Mesenchymal stem cell (in vitro differentiated cells and primary cell): ENCODE measurements at regions not wholly inside any gene's neighbourhood (a gene's known extent, or its start where the extent isn't known, plus 50 kb on each side); places are given as distances from the start of the nearest gene placed in this dataset.
A peak's percentile ranks its signal among the peaks of the same experiment; 100 is the strongest.

Experiments
- DNase-seq: peaks from one replicate; pipeline ENCODE4 v3.0.0-alpha.2; 2013
- H2AFZ ChIP-seq: one replicate; pipeline ENCODE4 v1.6.1; 2013; ENCODE audit warnings: low read depth, mild to moderate bottlenecking, control low read depth, inconsistent platforms, low read length, moderate library complexity
- H2AK5ac ChIP-seq: 2 replicates; pipeline ENCODE4 v1.6.1; 2013; ENCODE audit warnings: low read length, moderate library complexity, mild to moderate bottlenecking, inconsistent platforms; ENCODE audit not compliant: severe bottlenecking
- H2BK120ac ChIP-seq: one replicate; pipeline ENCODE4 v1.6.1; 2013; ENCODE audit warnings: low read depth, mild to moderate bottlenecking, inconsistent platforms, low read length, moderate library complexity
- H2BK12ac ChIP-seq, 2 experiments: one replicate each; pipeline ENCODE4 v1.6.1; 2013; ENCODE audit warnings: inconsistent platforms in 2 of 2, low read length in 2 of 2, mild to moderate bottlenecking in 2 of 2, moderate library complexity in 2 of 2, control low read depth in 1 of 2
- H2BK15ac ChIP-seq: one replicate; pipeline ENCODE4 v1.6.1; 2013; ENCODE audit warnings: mild to moderate bottlenecking, low read depth, inconsistent platforms; ENCODE audit not compliant: poor library complexity, severe bottlenecking
- H2BK5ac ChIP-seq: 2 replicates; pipeline ENCODE4 v1.6.1; 2013; ENCODE audit warnings: low read depth, mild to moderate bottlenecking, low read length, control low read depth, inconsistent platforms; ENCODE audit not compliant: poor library complexity, severe bottlenecking
- H3K14ac ChIP-seq, 2 experiments: one replicate each; pipeline ENCODE4 v1.6.1; 2013; ENCODE audit warnings: inconsistent platforms in 2 of 2, low read length in 2 of 2, control low read depth in 1 of 2, mild to moderate bottlenecking in 1 of 2, moderate library complexity in 1 of 2
- H3K18ac ChIP-seq, 2 experiments: one replicate each; pipeline ENCODE4 v1.6.1; 2013; ENCODE audit warnings: inconsistent platforms in 2 of 2, low read length in 2 of 2, control low read depth in 1 of 2, low read depth in 1 of 2, mild to moderate bottlenecking in 1 of 2
- H3K23ac ChIP-seq, 2 experiments: one replicate each; pipeline ENCODE4 v1.6.1; 2013; ENCODE audit warnings: inconsistent platforms in 2 of 2, low read length in 2 of 2, mild to moderate bottlenecking in 2 of 2, moderate library complexity in 2 of 2, control low read depth in 1 of 2
- H3K27ac ChIP-seq: 2 replicates; pipeline ENCODE4 v1.5.1; 2013; ENCODE audit warnings: mild to moderate bottlenecking, moderate library complexity, low read length, control low read depth, inconsistent platforms; ENCODE audit not compliant: poor library complexity, severe bottlenecking
- H3K27me3 ChIP-seq, 2 experiments: 2 replicates each; pipeline versions ENCODE4 v1.6.1 to v1.7.0; 2013; ENCODE audit warnings: low read length in 2 of 2, mild to moderate bottlenecking in 2 of 2, moderate library complexity in 2 of 2, control low read depth in 1 of 2, inconsistent platforms in 1 of 2; ENCODE audit not compliant: control insufficient read depth in 1 of 2, insufficient read depth in 1 of 2
- H3K36me3 ChIP-seq, 2 experiments: 2 replicates each; pipeline versions ENCODE4 v1.6.1 to v1.7.0; 2013; ENCODE audit warnings: low read length in 2 of 2, control low read depth in 1 of 2, inconsistent platforms in 1 of 2, low read depth in 1 of 2, mild to moderate bottlenecking in 1 of 2; ENCODE audit not compliant: insufficient read depth in 2 of 2, control insufficient read depth in 1 of 2
- H3K4ac ChIP-seq, 2 experiments: one replicate each; pipeline ENCODE4 v1.6.1; 2013; ENCODE audit warnings: inconsistent platforms in 2 of 2, low read length in 2 of 2, mild to moderate bottlenecking in 2 of 2, moderate library complexity in 2 of 2, control low read depth in 1 of 2, low read depth in 1 of 2
- H3K4me1 ChIP-seq: 2 replicates; pipeline ENCODE4 v1.6.1; 2013; ENCODE audit warnings: low read depth, low read length, control low read depth; ENCODE audit not compliant: control insufficient read depth, insufficient read depth
- H3K4me2 ChIP-seq: 2 replicates; pipeline ENCODE4 v1.6.1; 2013; ENCODE audit warnings: low read length, mild to moderate bottlenecking, inconsistent platforms; ENCODE audit not compliant: poor library complexity, severe bottlenecking
- H3K4me3 ChIP-seq, 2 experiments: 2 replicates each; pipeline versions ENCODE4 v1.5.1 to v1.7.0; 2013; ENCODE audit warnings: low read length in 2 of 2, mild to moderate bottlenecking in 2 of 2, control low read depth in 1 of 2, low read depth in 1 of 2; ENCODE audit not compliant: insufficient read depth in 1 of 2
- H3K79me1 ChIP-seq: replicated peaks from 2 replicates; pipeline ENCODE4 v1.6.1; 2013; ENCODE audit warnings: mild to moderate bottlenecking, control low read depth, low read length, inconsistent platforms; ENCODE audit not compliant: poor library complexity, severe bottlenecking
- H3K9ac ChIP-seq: 2 replicates; pipeline ENCODE4 v1.7.0; 2013; ENCODE audit warnings: mild to moderate bottlenecking, low read length, moderate library complexity
- H3K9me3 ChIP-seq: 2 replicates; pipeline ENCODE4 v1.7.0; 2013; ENCODE audit warnings: mild to moderate bottlenecking, low read length; ENCODE audit not compliant: control insufficient read depth
- H4K8ac ChIP-seq: one replicate; pipeline ENCODE4 v1.6.1; 2013; ENCODE audit warnings: inconsistent platforms, mild to moderate bottlenecking, low read length, moderate library complexity
- H4K91ac ChIP-seq: one replicate; pipeline ENCODE4 v1.6.1; 2013; ENCODE audit warnings: mild to moderate bottlenecking, low read length, inconsistent platforms
- WGBS: methylation state at CpG from one replicate; pipeline ENCODE4 v1.1.7; 2013; ENCODE audit warnings: mixed read lengths; 5-methylcytosine and 5-hydroxymethylcytosine counted together

DNA sequence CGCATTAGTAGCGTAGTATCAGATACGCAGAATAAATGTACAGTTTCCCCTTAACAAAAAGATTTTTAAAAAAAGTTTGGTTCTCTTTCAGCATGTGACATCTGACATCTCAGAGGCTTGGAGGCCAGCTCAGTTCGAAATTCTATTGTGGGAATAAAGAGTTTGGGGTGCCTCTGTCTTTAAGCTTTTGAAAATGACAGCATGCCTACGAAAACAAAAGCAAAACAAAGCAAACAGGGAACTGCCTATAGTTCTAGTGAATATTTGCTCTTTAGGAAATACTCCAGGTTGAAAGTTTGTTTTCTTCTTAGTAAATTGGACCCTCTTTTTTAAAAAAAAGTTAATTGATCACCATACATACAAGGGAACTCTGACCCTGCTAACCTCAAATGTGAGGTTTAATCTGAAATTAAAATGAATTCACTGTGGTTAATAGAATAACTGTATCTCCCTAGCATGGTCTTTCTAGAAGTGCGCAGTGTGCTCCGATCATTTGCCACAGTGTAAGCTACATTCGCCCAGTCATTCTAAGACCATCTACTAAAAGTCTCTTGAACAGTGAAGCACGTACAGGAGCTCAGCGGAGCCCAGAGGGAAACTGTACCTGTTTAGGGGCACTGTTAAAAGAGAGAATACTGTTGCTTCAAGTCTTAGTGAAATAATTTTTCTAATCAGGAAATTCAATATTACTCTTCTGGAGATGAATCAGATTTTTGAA is 347.0 kb upstream of the CDH2 start:
- Histone ChIP-seq H3K9ac (no peak overlapping the region), H3K9me3 (no peaks in the 10 kb centered on the region), H2BK12ac (no peak overlapping the region), H3K36me3 (no peaks in the 10 kb centered on the region), H3K27me3 (no peaks in the 10 kb centered on the region), H3K23ac (no peak overlapping the region), H3K4me2 (no peak overlapping the region), H3K27ac (no peak overlapping the region), H4K8ac (no peak overlapping the region), H2BK120ac (no peak overlapping the region), H3K18ac (peak overlapping the region in 1 of 2 experiments; percentile 52), H2AK5ac (no peak overlapping the region), H3K4me1 (no peaks in the 10 kb centered on the region), H3K14ac (no peak overlapping the region), H2BK5ac (no peak overlapping the region), H2BK15ac (no peak overlapping the region), H2AFZ (no peak overlapping the region), H3K79me1 (no peaks in the 10 kb centered on the region), H3K4ac (no peak overlapping the region), H3K4me3 (no peak overlapping the region), H4K91ac (no peak overlapping the region)
- DNase-seq, result no peak
- 90% methylated on average over 7 of the region's 10 CpGs for WGBS

DNA sequence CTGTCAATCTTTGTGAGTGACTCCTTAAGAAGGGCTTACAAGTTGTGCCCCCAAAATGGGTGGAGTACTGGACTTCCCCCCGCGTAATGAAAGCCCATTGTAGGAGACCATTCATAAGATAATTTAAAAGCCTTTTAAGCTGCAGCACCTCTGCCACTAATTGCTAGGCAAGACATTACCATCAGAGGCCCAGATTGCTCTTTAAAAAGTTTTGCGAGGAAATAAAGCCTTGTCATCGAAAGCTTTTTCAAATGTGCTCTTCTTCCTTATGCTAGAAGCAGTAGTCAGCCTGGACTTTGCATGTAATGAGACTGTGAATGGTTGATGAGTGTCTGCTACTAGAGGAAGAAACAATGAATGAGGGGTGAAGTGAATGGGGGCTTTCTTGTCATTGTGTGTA is 345.3 kb upstream of the CDH2 start:
- Histone ChIP-seq H2AFZ (no peak overlapping the region), H4K91ac (no peak overlapping the region), H3K9ac (no peak overlapping the region), H3K4me2 (no peak overlapping the region), H3K4me1 (no peaks in the 10 kb centered on the region), H3K23ac (no peak overlapping the region), H3K18ac (no peak overlapping the region), H3K27me3 (no peaks in the 10 kb centered on the region), H2BK120ac (no peak overlapping the region), H3K36me3 (no peaks in the 10 kb centered on the region), H3K27ac (no peak overlapping the region), H2BK5ac (no peak overlapping the region), H3K4me3 (no peak overlapping the region), H2BK12ac (no peak overlapping the region), H3K4ac (no peak overlapping the region), H3K79me1 (no peaks in the 10 kb centered on the region), H2AK5ac (no peak overlapping the region), H2BK15ac (no peak overlapping the region), H4K8ac (no peak overlapping the region), H3K14ac (no peak overlapping the region), H3K9me3 (peaks cover under 1% of the 10 kb centered on the region)
- WGBS, result 79% methylated on average over 4 of the region's 4 CpGs
- no peak for DNase-seq

DNA sequence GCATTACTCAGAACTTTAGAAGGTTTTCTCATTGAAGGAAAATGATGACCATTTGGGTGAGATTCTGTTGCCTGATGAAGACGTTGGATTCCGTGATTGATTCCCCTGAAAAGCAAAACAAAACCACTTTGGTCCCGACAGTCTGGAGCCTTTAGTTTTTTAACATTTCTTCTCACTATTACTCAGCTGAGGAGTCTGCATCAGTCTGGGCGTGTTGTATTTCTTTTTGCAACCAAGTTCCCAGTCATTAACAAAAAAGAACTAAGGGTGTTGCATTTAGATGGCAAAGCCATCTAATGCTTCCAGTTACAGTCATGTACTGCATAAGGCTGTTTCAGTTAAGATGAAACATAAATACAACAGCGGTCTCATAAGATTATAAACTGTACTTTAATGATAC is 343.1 kb upstream of the CDH2 start:
- no peak overlapping the region for H3K14ac ChIP-seq
- H3K27ac ChIP-seq, result no peak overlapping the region
- WGBS, result 100% methylated on average over 5 of the region's 5 CpGs
- H2BK15ac ChIP-seq, result no peak overlapping the region
- no peak overlapping the region for H3K18ac ChIP-seq
- H2BK12ac ChIP-seq, result no peak overlapping the region
- H3K23ac ChIP-seq, result no peak overlapping the region
- H3K4me2 ChIP-seq, result no peak overlapping the region
- no peak overlapping the region for H2BK5ac ChIP-seq
- H3K4ac ChIP-seq, result no peak overlapping the region
- no peaks in the 10 kb centered on the region for H3K79me1 ChIP-seq
- no peak for DNase-seq
- no peak overlapping the region for H3K9ac ChIP-seq
- H2AFZ ChIP-seq, result no peak overlapping the region
- no peak overlapping the region for H3K4me3 ChIP-seq
- H2AK5ac ChIP-seq, result no peak overlapping the region
- no peaks in the 10 kb centered on the region for H3K36me3 ChIP-seq
- H3K9me3 ChIP-seq, result peaks cover 3% of the 10 kb centered on the region
- H3K27me3 ChIP-seq, result no peaks in the 10 kb centered on the region
- H2BK120ac ChIP-seq, result no peak overlapping the region
- H3K4me1 ChIP-seq, result no peaks in the 10 kb centered on the region
- no peak overlapping the region for H4K8ac ChIP-seq
- no peak overlapping the region for H4K91ac ChIP-seq

DNA sequence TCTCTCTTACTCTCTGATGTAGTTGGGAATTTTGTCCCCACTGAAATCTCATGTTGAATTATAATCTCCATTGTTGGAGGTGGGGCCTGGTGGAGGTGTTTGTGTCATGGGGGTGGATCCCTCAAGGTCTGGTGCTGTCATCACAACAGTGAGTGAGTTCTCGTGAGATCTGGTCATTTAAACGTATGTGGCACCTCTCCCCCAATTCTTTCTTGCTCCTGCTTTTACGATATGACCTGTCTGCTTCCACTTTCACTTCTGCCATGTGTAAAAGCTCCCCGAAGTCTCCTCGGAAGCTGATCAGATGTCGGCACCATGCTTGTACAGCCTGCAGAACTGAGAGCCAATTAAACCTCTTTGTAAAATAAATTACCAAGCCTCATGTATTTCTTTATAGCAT is 337.8 kb upstream of the CDH2 start:
- no peaks in the 10 kb centered on the region for H3K27me3 ChIP-seq
- H3K27ac ChIP-seq, result no peak overlapping the region
- H2AK5ac ChIP-seq, result no peak overlapping the region
- H3K9ac ChIP-seq, result no peak overlapping the region
- no peak overlapping the region for H3K14ac ChIP-seq
- H4K8ac ChIP-seq, result no peak overlapping the region
- H2BK5ac ChIP-seq, result no peak overlapping the region
- H2BK12ac ChIP-seq, result no peak overlapping the region
- H3K36me3 ChIP-seq, result no peaks in the 10 kb centered on the region
- no peak overlapping the region for H3K18ac ChIP-seq
- H3K4me1 ChIP-seq, result peaks cover 2% of the 10 kb centered on the region
- H2AFZ ChIP-seq, result no peak overlapping the region
- no peak for DNase-seq
- no peak overlapping the region for H3K4me2 ChIP-seq
- no peaks in the 10 kb centered on the region for H3K79me1 ChIP-seq
- H3K9me3 ChIP-seq, result peaks cover 3% of the 10 kb centered on the region
- 97% methylated on average over 6 of the region's 6 CpGs for WGBS
- H3K4me3 ChIP-seq, result no peak overlapping the region
- H3K23ac ChIP-seq, result no peak overlapping the region
- no peak overlapping the region for H3K4ac ChIP-seq
- H2BK120ac ChIP-seq, result no peak overlapping the region
- no peak overlapping the region for H4K91ac ChIP-seq
- H2BK15ac ChIP-seq, result no peak overlapping the region
